IPS-18a (cell line): ENCODE measurements at regions not wholly inside any gene's neighbourhood (a gene's known extent, or its start where the extent isn't known, plus 50 kb on each side); places are given as distances from the start of the nearest gene placed in this dataset.

ENCODE experiments used
- H3K27ac ChIP-seq: one replicate; pipeline ENCODE4 v1.5.1; 2013; ENCODE audit warnings: low read length
- H3K27me3 ChIP-seq: one replicate; pipeline ENCODE4 v1.6.1; 2013; ENCODE audit warnings: mild to moderate bottlenecking, low read length; ENCODE audit not compliant: control insufficient read depth, insufficient read depth
- H3K36me3 ChIP-seq: one replicate; pipeline ENCODE4 v1.6.1; 2013; ENCODE audit warnings: low read depth, low read length; ENCODE audit not compliant: control insufficient read depth
- H3K4me1 ChIP-seq: one replicate; pipeline ENCODE4 v1.6.1; 2013; ENCODE audit warnings: low read depth, low read length; ENCODE audit not compliant: control insufficient read depth
- H3K4me3 ChIP-seq: one replicate; pipeline ENCODE4 v1.5.1; 2013; ENCODE audit warnings: low read length
- H3K9ac ChIP-seq: one replicate; pipeline ENCODE4 v1.6.1; 2013; ENCODE audit warnings: mild to moderate bottlenecking, low read length, moderate library complexity
- H3K9me3 ChIP-seq: one replicate; pipeline ENCODE4 v1.6.1; 2013; ENCODE audit warnings: low read depth, low read length; ENCODE audit not compliant: control insufficient read depth

DNA sequence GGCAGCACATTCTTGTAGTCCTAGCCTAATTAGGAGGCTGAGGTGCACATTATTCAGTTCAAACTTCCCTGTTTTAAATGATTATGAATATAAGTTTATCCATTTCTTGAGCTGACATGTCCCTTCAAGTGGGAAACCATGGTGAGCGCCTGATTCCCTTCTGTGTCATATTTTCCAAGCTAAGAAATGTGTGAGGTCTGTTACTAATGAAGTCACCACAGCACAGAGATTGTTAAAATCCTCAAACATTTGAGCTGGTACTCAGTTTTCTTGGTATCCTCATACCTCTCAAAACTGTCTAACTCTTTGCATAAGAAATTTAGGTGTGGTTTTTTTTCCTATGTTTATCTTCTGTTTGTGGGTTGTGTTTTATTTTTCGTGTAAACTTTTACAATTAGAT, 926.8 kb downstream of the GATA3 start:
- H3K27me3 ChIP-seq, result no peaks in the 10 kb centered on the region
- H3K27ac ChIP-seq, result no peak overlapping the region
- H3K4me3 ChIP-seq, result no peak overlapping the region
- no peaks in the 10 kb centered on the region for H3K9me3 ChIP-seq
- no peaks in the 10 kb centered on the region for H3K36me3 ChIP-seq
- H3K4me1 ChIP-seq, result no peaks in the 10 kb centered on the region
- H3K9ac ChIP-seq, result no peak overlapping the region

GRCh38 chr10:8985651-8986050, 931.2 kb downstream of the GATA3 start:
- Histone ChIP-seq H3K9ac (no peak overlapping the region), H3K27me3 (no peaks in the 10 kb centered on the region), H3K9me3 (no peaks in the 10 kb centered on the region), H3K36me3 (no peaks in the 10 kb centered on the region), H3K4me1 (no peaks in the 10 kb centered on the region), H3K4me3 (no peak overlapping the region), H3K27ac (no peak overlapping the region)

DNA sequence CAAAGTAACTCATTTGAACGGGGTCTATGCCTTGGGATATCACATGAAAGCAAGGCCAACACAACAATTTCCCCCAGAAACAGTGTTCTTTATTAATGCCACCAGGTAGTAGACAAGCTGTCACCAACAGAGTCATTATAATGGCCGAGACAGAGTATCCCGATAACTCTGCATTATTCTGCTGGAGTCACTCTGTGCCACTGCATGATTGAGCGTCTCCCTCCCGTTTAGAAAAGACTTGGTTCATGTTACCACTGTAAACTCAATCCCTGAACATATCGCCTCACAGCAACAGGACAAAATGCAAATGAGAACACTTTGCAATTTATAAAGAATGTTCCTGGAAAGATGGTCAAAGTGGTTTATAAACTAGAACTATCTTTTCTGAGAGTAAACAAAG, 932.5 kb downstream of the GATA3 start:
- H3K4me3 ChIP-seq, result no peak overlapping the region
- no peaks in the 10 kb centered on the region for H3K36me3 ChIP-seq
- no peak overlapping the region for H3K27ac ChIP-seq
- H3K9ac ChIP-seq, result no peak overlapping the region
- H3K9me3 ChIP-seq, result no peaks in the 10 kb centered on the region
- no peaks in the 10 kb centered on the region for H3K4me1 ChIP-seq
- H3K27me3 ChIP-seq, result no peaks in the 10 kb centered on the region

DNA sequence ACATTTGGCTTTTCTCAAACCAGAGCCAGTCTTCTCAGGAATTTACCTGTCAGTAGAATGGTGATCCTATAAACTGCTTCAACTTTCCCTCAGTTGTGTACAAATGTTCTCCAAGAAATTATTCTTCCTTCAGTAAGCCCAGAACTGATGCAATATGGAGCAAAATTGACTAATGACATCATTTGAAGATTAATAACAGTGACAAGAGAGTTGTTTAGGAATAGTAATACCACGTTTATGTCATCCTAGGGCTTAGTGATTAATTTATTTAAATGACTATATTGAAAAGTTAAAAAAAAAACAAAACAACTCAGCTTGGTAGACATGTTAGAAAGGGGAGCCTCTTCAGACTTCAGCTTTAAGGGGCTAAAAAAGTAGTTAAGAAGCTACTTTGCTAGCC, 933.2 kb downstream of the GATA3 start:
- no peaks in the 10 kb centered on the region for H3K27me3 ChIP-seq
- no peak overlapping the region for H3K27ac ChIP-seq
- H3K9ac ChIP-seq, result no peak overlapping the region
- H3K9me3 ChIP-seq, result no peaks in the 10 kb centered on the region
- no peak overlapping the region for H3K4me3 ChIP-seq
- H3K36me3 ChIP-seq, result no peaks in the 10 kb centered on the region
- no peaks in the 10 kb centered on the region for H3K4me1 ChIP-seq

GRCh38 chr10:8990280-8990987, 935.9 kb downstream of the GATA3 start:
- Histone ChIP-seq H3K27ac (no peak overlapping the region), H3K9ac (no peak overlapping the region), H3K36me3 (no peaks in the 10 kb centered on the region), H3K4me3 (no peak overlapping the region), H3K9me3 (no peaks in the 10 kb centered on the region), H3K4me1 (no peaks in the 10 kb centered on the region), H3K27me3 (no peaks in the 10 kb centered on the region)

DNA sequence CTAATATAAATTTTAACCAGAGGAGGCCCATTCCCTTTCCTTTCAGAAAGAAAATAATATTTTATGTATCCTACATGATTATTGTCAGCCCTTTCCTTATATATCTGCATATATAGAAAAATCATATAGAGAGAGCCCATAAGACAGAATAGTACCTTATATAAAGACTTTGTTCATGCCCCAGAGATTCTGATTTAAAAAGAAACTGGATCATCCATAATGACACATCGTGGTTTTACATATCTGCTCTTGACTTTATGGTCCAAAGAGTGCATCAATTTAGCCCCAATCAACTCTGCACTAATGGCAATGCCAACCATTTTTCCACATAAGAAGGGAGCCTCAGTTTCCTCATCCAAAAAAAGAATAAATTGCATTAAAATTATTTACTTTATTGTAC, 937.5 kb downstream of the GATA3 start:
- Histone ChIP-seq H3K27me3 (no peaks in the 10 kb centered on the region), H3K4me3 (no peak overlapping the region), H3K4me1 (no peaks in the 10 kb centered on the region), H3K27ac (no peak overlapping the region), H3K9me3 (no peaks in the 10 kb centered on the region), H3K36me3 (no peaks in the 10 kb centered on the region), H3K9ac (no peak overlapping the region)

GRCh38 chr10:8993864-8994263, 939.4 kb downstream of the GATA3 start:
- Histone ChIP-seq H3K36me3 (no peaks in the 10 kb centered on the region), H3K27ac (no peak overlapping the region), H3K9me3 (no peaks in the 10 kb centered on the region), H3K9ac (no peak overlapping the region), H3K4me3 (no peak overlapping the region), H3K27me3 (no peaks in the 10 kb centered on the region), H3K4me1 (no peaks in the 10 kb centered on the region)

DNA sequence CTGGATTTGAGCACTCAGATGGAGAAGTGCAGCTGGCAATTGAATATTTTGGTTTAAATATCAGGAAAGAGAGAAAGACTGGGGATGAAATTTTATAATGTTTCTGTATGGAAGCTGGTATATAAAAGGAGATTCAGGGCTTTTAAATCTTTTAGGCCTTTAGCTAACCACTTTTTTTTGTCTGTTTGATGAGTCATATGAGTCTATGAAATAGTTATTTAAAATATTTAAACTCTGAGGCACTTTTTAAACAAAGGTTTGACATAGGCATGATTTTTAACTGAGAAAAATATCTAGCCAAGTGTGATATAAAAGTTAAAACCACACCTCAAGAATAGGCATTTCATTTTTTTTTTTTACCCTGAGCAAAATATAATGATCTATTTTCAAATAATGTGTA, 944.3 kb downstream of the GATA3 start:
- Histone ChIP-seq H3K4me3 (no peak overlapping the region), H3K9me3 (no peaks in the 10 kb centered on the region), H3K27me3 (no peaks in the 10 kb centered on the region), H3K9ac (no peak overlapping the region), H3K36me3 (no peaks in the 10 kb centered on the region), H3K27ac (no peak overlapping the region), H3K4me1 (no peaks in the 10 kb centered on the region)

DNA sequence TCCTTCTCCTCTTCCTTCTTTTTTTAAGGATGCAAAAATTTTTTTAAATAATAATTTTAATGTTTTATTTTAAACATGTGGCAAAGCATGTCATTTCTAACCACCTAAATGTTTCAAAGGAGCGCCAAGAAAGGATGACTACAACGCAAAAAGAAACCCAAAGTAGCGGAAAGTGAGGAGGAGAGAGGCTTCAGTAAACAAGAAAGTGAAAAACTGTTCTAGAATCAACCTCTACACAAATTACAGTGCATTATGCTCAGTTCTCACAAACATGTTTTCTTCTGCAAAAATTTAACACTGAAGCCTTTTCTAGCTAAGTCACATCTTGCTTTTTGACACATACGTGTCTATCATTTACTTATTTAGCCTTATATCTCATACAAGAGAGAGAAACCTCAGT, 948.6 kb downstream of the GATA3 start:
- no peak overlapping the region for H3K4me3 ChIP-seq
- no peaks in the 10 kb centered on the region for H3K9me3 ChIP-seq
- no peak overlapping the region for H3K27ac ChIP-seq
- H3K27me3 ChIP-seq, result no peaks in the 10 kb centered on the region
- H3K4me1 ChIP-seq, result no peaks in the 10 kb centered on the region
- no peak overlapping the region for H3K9ac ChIP-seq
- no peaks in the 10 kb centered on the region for H3K36me3 ChIP-seq

DNA sequence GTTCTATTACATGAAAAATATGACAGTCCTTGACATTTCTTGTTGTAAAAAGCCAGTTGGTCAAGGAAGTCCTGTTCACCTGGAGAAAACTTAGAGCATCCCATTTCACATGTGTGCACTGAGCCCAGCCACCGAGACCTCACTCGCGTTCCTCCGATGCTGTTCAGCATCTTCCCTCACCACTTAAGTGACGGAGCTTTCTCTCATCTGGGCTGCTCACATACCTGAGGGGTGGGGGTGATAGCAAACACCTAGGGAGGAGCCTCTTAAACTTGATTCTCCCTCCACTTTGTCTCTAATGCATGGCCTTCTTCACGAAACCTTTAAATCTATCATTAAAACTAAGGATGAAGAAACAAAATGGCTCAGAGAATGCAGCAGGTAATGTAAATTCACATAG, 950.2 kb downstream of the GATA3 start:
- Histone ChIP-seq H3K4me3 (no peak overlapping the region), H3K36me3 (no peaks in the 10 kb centered on the region), H3K27ac (no peak overlapping the region)

GRCh38 chr10:9009505-9009904, 955.0 kb downstream of the GATA3 start:
- Histone ChIP-seq H3K36me3 (no peaks in the 10 kb centered on the region), H3K9me3 (no peaks in the 10 kb centered on the region), H3K27ac (no peak overlapping the region), H3K9ac (no peak overlapping the region), H3K4me1 (no peaks in the 10 kb centered on the region), H3K27me3 (no peaks in the 10 kb centered on the region), H3K4me3 (no peak overlapping the region)

More for the DNA sequence above, 950.2 kb downstream of the GATA3 start:
- no peak overlapping the region for H3K9ac ChIP-seq
- H3K4me1 ChIP-seq, result no peaks in the 10 kb centered on the region
- H3K9me3 ChIP-seq, result no peaks in the 10 kb centered on the region
- no peaks in the 10 kb centered on the region for H3K27me3 ChIP-seq

DNA sequence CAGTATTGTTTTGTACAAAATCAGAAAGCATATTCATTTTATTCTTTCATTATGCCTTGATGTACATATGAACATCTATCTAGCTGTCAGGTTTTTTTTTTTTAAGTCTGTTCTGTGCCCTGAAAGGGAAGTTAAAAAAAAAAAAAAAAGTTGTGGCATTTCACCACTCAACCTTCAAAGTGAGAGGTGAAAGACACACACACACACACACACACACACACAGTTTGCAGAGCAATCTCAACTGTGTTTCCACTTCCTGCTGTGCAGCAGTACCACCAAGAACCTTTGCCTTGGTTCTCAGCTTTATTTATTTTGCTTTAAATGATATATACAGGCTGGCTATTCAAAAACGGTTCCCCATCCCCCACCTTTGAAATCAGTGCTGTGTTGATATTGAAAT, 955.6 kb downstream of the GATA3 start:
- H3K4me1 ChIP-seq, result no peaks in the 10 kb centered on the region
- H3K27me3 ChIP-seq, result no peaks in the 10 kb centered on the region
- no peak overlapping the region for H3K4me3 ChIP-seq
- no peaks in the 10 kb centered on the region for H3K9me3 ChIP-seq
- no peak overlapping the region for H3K9ac ChIP-seq
- no peak overlapping the region for H3K27ac ChIP-seq
- no peaks in the 10 kb centered on the region for H3K36me3 ChIP-seq
